HCT116 (cell line): ENCODE measurements at regions not wholly inside any gene's neighbourhood (a gene's known extent, or its start where the extent isn't known, plus 50 kb on each side); places are given as distances from the start of the nearest gene placed in this dataset.

Source experiments
- ATAC-seq: fragments of 200-7000 bp; cut with Tn5 transposase; 2 replicates; pipeline ENCODE4 v1.9.1; 2020; ENCODE audit warnings: mild to moderate bottlenecking, moderate library complexity
- BruUV-seq: library from RNA; stranded (reverse); fragments of 400-500 nt; replicated peaks from 2 replicates; lab custom pipeline; 2021; lab: Mats Ljungman, UMichigan
- CTCF ChIA-PET: fragments of 300-600 bp; sonication (Branson Sonifier 250); formaldehyde crosslinking; loops from one replicate; lab custom pipeline; 2021; ENCODE audit warnings: antibody characterized with exemption; lab: Charles Lee
- POLR2A ChIA-PET: fragments of 300-600, 350-600 bp; sonication (Branson Sonifier 250); formaldehyde crosslinking; loops from one replicate; lab custom pipeline; 2021; ENCODE audit warnings: antibody characterized with exemption; lab: Charles Lee
- RAD21 ChIA-PET, 2 experiments: fragments of 300-600 bp; sonication (Branson Sonifier 250); formaldehyde crosslinking; loops; one replicate each; lab custom pipeline; 2023; ENCODE audit warnings: low total read pairs in 2 of 2; ENCODE audit not compliant: uncharacterized antibody in 2 of 2, unreplicated experiment in 2 of 2, low non-redundant PET in 1 of 2; lab: Charles Lee
- DNase-seq: peaks from one replicate; pipeline ENCODE4 v3.0.0-alpha.2; 2010; ENCODE audit warnings: low read depth, low spot score
- H2AFZ ChIP-seq: fragments of 200-600 bp; shearing (Covaris generic), sonication (generic); 2 replicates; pipeline ENCODE4 v1.6.1; 2017; ENCODE audit warnings: low read depth, mixed run types, mixed read lengths, antibody characterized with exemption, low read length; ENCODE audit not compliant: poor library complexity, severe bottlenecking
- H3K27ac ChIP-seq: 2 replicates; pipeline ENCODE4 v1.5.1; 2012; ENCODE audit warnings: low read depth, low read length
- H3K27me3 ChIP-seq: fragments of 200-600 bp; sonication (generic); 2 replicates; pipeline ENCODE4 v1.6.1; 2016; ENCODE audit warnings: mixed run types, low read length, mixed read lengths; ENCODE audit not compliant: insufficient read depth
- H3K36me3 ChIP-seq, 2 experiments: fragments of 200-500 bp in 1 of 2; fragments of 200-600 bp in 1 of 2; sonication (Bioruptor generic) in 1 of 2; sonication (generic) in 1 of 2; 2 replicates each; pipeline versions ENCODE4 v1.5.1 to v1.6.1; 2014 to 2016; ENCODE audit warnings: low read length in 2 of 2, inconsistent platforms in 1 of 2, mixed read lengths in 1 of 2, mixed run types in 1 of 2; ENCODE audit not compliant: insufficient read depth in 2 of 2, control insufficient read depth in 1 of 2
- H3K4me1 ChIP-seq, 2 experiments: fragments of 200-600 bp in 1 of 2; sonication (generic) in 1 of 2; 2 replicates each; pipeline versions ENCODE4 v1.5.1 to v1.6.1; 2012 to 2017; ENCODE audit warnings: low read length in 2 of 2, inconsistent platforms in 1 of 2, mild to moderate bottlenecking in 1 of 2, mixed read lengths in 1 of 2, mixed run types in 1 of 2, moderate library complexity in 1 of 2; ENCODE audit not compliant: insufficient read depth in 2 of 2, control insufficient read depth in 1 of 2
- H3K4me2 ChIP-seq: fragments of 200-600 bp; sonication (generic); 2 replicates; pipeline ENCODE4 v1.6.1; 2017; ENCODE audit warnings: mixed run types, low read length, mixed read lengths
- H3K4me3 ChIP-seq, 2 experiments: fragments of 200-600 bp in 1 of 2; sonication (generic) in 1 of 2; replicated peaks in 1 of 2; 2 replicates each; pipeline ENCODE4 v1.5.1; 2011 to 2016; ENCODE audit warnings: low read length in 2 of 2, control low read depth in 1 of 2, low read depth in 1 of 2, mild to moderate bottlenecking in 1 of 2, mixed read lengths in 1 of 2, mixed run types in 1 of 2
- H3K79me2 ChIP-seq: fragments of 200-600 bp; sonication (generic); 2 replicates; pipeline ENCODE4 v1.6.1; 2017; ENCODE audit warnings: mild to moderate bottlenecking, mixed run types, low read length, moderate library complexity, mixed read lengths; ENCODE audit not compliant: insufficient read depth
- H3K9ac ChIP-seq: fragments of 200-600 bp; sonication (generic); 2 replicates; pipeline ENCODE4 v1.6.1; 2016; ENCODE audit warnings: low read length, mixed read lengths
- H3K9me2 ChIP-seq: fragments of 200-600 bp; sonication (generic), shearing (Covaris generic); 2 replicates; pipeline ENCODE4 v1.6.1; 2017; ENCODE audit warnings: mixed run types, mild to moderate bottlenecking, moderate library complexity; ENCODE audit not compliant: insufficient read depth
- H3K9me3 ChIP-seq, 2 experiments: fragments of 200-500 bp in 1 of 2; fragments of 200-600 bp in 1 of 2; sonication (Bioruptor generic) in 1 of 2; sonication (generic) in 1 of 2; 2 replicates each; pipeline ENCODE4 v1.6.1; 2014 to 2017; ENCODE audit warnings: low read length in 2 of 2, mixed read lengths in 2 of 2, inconsistent platforms in 1 of 2, low read depth in 1 of 2, mild to moderate bottlenecking in 1 of 2, mixed run types in 1 of 2, moderate library complexity in 1 of 2; ENCODE audit not compliant: control insufficient read depth in 1 of 2, insufficient read depth in 1 of 2
- H4K20me1 ChIP-seq: fragments of 200-600 bp; sonication (generic), shearing (Covaris generic); 2 replicates; pipeline ENCODE4 v1.6.1; 2017; ENCODE audit warnings: mixed run types, mild to moderate bottlenecking, moderate library complexity; ENCODE audit not compliant: insufficient read depth
- CTCF ChIP-seq, 3 experiments: fragments of 200-600 bp in 1 of 3; sonication (generic) in 1 of 3; IDR thresholded peaks in 2 of 3; conservative IDR thresholded peaks in 1 of 3; 2 replicates each; pipeline ENCODE4 v1.5.1; 2012 to 2017; ENCODE audit warnings: low read depth in 2 of 3, low read length in 2 of 3, antibody characterized with exemption in 1 of 3, borderline replicate concordance in 1 of 3, control low read depth in 1 of 3, mild to moderate bottlenecking in 1 of 3, mixed read lengths in 1 of 3, mixed run types in 1 of 3, moderate library complexity in 1 of 3; ENCODE audit not compliant: insufficient read depth in 1 of 3
- EGR1 ChIP-seq: IDR thresholded peaks from 2 replicates; pipeline ENCODE4 v1.6.1; 2012; ENCODE audit warnings: low read depth
- ELF1 ChIP-seq: IDR thresholded peaks from 2 replicates; pipeline ENCODE4 v1.6.1; 2012; ENCODE audit warnings: low read depth, borderline replicate concordance
- MAX ChIP-seq: IDR thresholded peaks from 2 replicates; pipeline ENCODE4 v1.6.1; 2012
- POLR2AphosphoS5 ChIP-seq: IDR thresholded peaks from 2 replicates; pipeline ENCODE4 v1.6.1; 2011; ENCODE audit warnings: mild to moderate bottlenecking, low read depth, low read length, moderate library complexity
- SIN3A ChIP-seq: IDR thresholded peaks from 2 replicates; pipeline ENCODE4 v1.6.1; 2012; ENCODE audit warnings: low read depth
- ZFX ChIP-seq: fragments of 450-650 bp; IDR thresholded peaks from 2 replicates; pipeline ENCODE4 v1.6.1; 2017
- intact Hi-C: fragments of 100-400 bp; cut with micrococcal nuclease; formaldehyde crosslinking; loops from 2 replicates; pipeline ENCODE4 v1.10.0; 2022

DNA sequence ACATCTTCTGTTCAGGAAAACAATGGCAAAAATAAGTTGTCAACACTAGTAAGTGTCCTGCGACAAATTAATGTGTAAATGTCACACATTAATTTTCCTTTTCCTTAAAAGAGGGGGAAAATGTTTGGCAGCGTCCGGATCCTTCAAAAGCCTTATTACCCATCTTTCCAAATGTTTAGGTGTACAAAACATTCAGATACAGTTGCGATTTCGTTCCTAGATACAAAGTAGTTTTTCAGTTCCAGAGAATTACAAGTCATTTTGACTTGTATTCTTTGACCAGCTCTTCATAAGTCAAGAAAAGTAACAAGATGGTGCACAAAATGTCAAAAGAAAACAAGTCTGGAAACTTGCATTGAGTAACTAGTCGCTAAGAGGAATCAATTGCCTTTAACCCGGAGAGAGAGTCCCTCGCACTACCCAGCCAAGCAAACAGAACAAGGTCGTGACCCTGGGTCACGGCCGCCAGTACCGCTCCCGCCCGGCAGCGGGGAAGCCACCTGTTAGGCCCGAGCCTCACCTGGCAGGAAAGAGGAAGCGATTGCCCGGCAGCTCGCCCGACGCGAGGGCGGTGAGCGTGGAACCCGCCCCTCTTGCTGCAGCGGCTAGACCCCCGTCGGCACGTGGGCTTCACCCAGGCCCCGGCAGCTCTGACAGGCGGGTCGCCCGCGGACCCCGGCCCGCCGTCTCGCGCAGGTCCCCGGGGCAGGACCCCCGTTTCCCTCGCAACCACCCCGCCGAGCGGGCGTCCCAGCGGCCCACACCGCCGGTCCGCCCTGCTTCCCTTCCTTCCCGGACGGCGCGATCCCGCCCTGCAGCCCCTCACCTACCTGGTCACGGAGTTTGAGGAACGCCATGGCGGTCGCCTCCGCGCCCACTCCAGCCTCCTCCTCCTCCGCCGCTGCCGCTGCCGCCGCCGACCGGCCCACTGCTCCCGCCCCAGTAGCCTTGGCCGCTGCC lies 61.0 kb upstream of the ANKRD28 start:
- POLR2A ChIA-PET = no interaction called here
- no peak overlapping the region for H2AFZ ChIP-seq
- DNase-seq (no peak), ATAC-seq (peak; percentile 37)
- H4K20me1 ChIP-seq = no peaks in the 10 kb centered on the region
- TF ChIP-seq ELF1 (no peak), ZFX (peak; percentile 92), POLR2AphosphoS5 (peak; percentile 30; the same call in 1 of the 2 replicates), MAX (peak; percentile 74), SIN3A (peak; percentile 39; the same call in 1 of the 2 replicates), CTCF (IDR thresholded peaks at IDR 0.05 in 2 of 3, conservative IDR thresholded peaks at IDR 0.05 in 1 of 3; ENCODE audit: borderline replicate concordance in 1 of 3, insufficient read depth in 1 of 3, low read depth in 2 of 3, low read length in 2 of 3) (0 out of 6 replicates have a peak, but pooled peaks of 1 of the 3 experiments have one; percentile 13), EGR1 (no peak)
- H3K9ac ChIP-seq = peak overlapping the region; percentile 81
- intact Hi-C loops = no loop called here
- RAD21 ChIA-PET = no interaction called here
- no peaks in the 10 kb centered on the region for H3K36me3 ChIP-seq
- H3K4me2 ChIP-seq = peak overlapping the region; percentile 75
- no peaks in the 10 kb centered on the region for H3K27me3 ChIP-seq
- H3K4me3 ChIP-seq = peak overlapping the region; percentile 62 to 64
- peaks cover 52% of the 10 kb centered on the region for H3K79me2 ChIP-seq
- H3K9me2 ChIP-seq = no peaks in the 10 kb centered on the region
- peaks cover 0 to 25% of the 10 kb centered on the region in 2 experiments; a peak in 2 of 4 replicates for H3K4me1 ChIP-seq
- H3K9me3 ChIP-seq = no peaks in the 10 kb centered on the region
- BruUV-seq = no TSS peak
- peak overlapping the region; percentile 86 for H3K27ac ChIP-seq
- CTCF ChIA-PET = no interaction called here
